ENCODE measurements at regions not wholly inside any gene's neighbourhood (a gene's known extent, or its start where the extent isn't known, plus 50 kb on each side); places are given as distances from the start of the nearest gene placed in this dataset.

GRCh38 chr7:84722734-84723133 lies 464.1 kb downstream of the SEMA3D start:
- TF ChIP-seq CTCF (IDR thresholded peaks at IDR 0.05) (no peak), POLR2A (IDR thresholded peaks at IDR 0.05) (no peak)
